NOMO-1 treated with dmso at 0.1 percent for 144 hours (cell line): ENCODE measurements at regions not wholly inside any gene's neighbourhood (a gene's known extent, or its start where the extent isn't known, plus 50 kb on each side); places are given as distances from the start of the nearest gene placed in this dataset.

Experiments
- DNase-seq: peaks from one replicate; lab custom pipeline; 2025; ENCODE audit not compliant: unreplicated experiment; lab: John Stamatoyannopoulos, UW

- no peak for DNase-seq
Observed at GRCh38 chr4:11268149-11268548, 160.5 kb downstream of the HS3ST1 start.

- DNase-seq, result no peak
Observed at GRCh38 chr4:11264841-11265240, 163.9 kb downstream of the HS3ST1 start.

- DNase-seq, result no peak
Observed at GRCh38 chr4:11264346-11264745, 164.3 kb downstream of the HS3ST1 start.

- DNase-seq, result no peak
Observed at GRCh38 chr4:11263208-11263607, 165.5 kb downstream of the HS3ST1 start.

GRCh38 chr4:11261066-11261850, 167.4 kb downstream of the HS3ST1 start:
- DNase-seq, result no peak

- no peak for DNase-seq
Observed at GRCh38 chr4:11259837-11260236, 168.9 kb downstream of the HS3ST1 start.

GRCh38 chr4:11252149-11252548, 176.5 kb downstream of the HS3ST1 start:
- no peak for DNase-seq

- DNase-seq, result no peak
Observed at GRCh38 chr4:11250510-11250909, 178.2 kb downstream of the HS3ST1 start.

- DNase-seq, result no peak
Observed at GRCh38 chr4:11232015-11232414, 196.7 kb downstream of the HS3ST1 start.

GRCh38 chr4:11230866-11231265, 197.8 kb downstream of the HS3ST1 start:
- DNase-seq, result no peak

GRCh38 chr4:11228530-11228929, 200.2 kb downstream of the HS3ST1 start:
- no peak for DNase-seq

- no peak for DNase-seq
Observed at GRCh38 chr4:11223311-11223710, 205.4 kb downstream of the HS3ST1 start.

- DNase-seq, result no peak
Observed at GRCh38 chr4:11218692-11219091, 210.0 kb downstream of the HS3ST1 start.

GRCh38 chr4:11216520-11216919, 212.2 kb downstream of the HS3ST1 start:
- no peak for DNase-seq

GRCh38 chr4:11214281-11214680, 214.4 kb downstream of the HS3ST1 start:
- no peak for DNase-seq

GRCh38 chr4:11209826-11210225, 218.9 kb downstream of the HS3ST1 start:
- DNase-seq, result no peak

- DNase-seq, result no peak
Observed at GRCh38 chr4:11201256-11201655, 227.4 kb downstream of the HS3ST1 start.

GRCh38 chr4:11198516-11199305, 230.0 kb downstream of the HS3ST1 start:
- no peak for DNase-seq

- no peak for DNase-seq
Observed at GRCh38 chr4:11197631-11198341, 230.9 kb downstream of the HS3ST1 start.

- DNase-seq, result no peak
Observed at GRCh38 chr4:11196927-11197522, 231.7 kb downstream of the HS3ST1 start.

- DNase-seq, result no peak
Observed at GRCh38 chr4:11194431-11194830, 234.3 kb downstream of the HS3ST1 start.
